ENCODE measurements at regions not wholly inside any gene's neighbourhood (a gene's known extent, or its start where the extent isn't known, plus 50 kb on each side); places are given as distances from the start of the nearest gene placed in this dataset.

GRCh38 chr1:164058198-164058597 is 500.8 kb upstream of the PBX1 start:
- TF ChIP-seq, protein P1, sequence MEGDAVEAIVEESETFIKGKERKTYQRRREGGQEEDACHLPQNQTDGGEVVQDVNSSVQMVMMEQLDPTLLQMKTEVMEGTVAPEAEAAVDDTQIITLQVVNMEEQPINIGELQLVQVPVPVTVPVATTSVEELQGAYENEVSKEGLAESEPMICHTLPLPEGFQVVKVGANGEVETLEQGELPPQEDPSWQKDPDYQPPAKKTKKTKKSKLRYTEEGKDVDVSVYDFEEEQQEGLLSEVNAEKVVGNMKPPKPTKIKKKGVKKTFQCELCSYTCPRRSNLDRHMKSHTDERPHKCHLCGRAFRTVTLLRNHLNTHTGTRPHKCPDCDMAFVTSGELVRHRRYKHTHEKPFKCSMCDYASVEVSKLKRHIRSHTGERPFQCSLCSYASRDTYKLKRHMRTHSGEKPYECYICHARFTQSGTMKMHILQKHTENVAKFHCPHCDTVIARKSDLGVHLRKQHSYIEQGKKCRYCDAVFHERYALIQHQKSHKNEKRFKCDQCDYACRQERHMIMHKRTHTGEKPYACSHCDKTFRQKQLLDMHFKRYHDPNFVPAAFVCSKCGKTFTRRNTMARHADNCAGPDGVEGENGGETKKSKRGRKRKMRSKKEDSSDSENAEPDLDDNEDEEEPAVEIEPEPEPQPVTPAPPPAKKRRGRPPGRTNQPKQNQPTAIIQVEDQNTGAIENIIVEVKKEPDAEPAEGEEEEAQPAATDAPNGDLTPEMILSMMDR (IDR thresholded peaks at IDR 0.05) = no peak
- TF ChIP-seq POLR2A (IDR thresholded peaks at IDR 0.05) = no peak

All from upper lobe of left lung (tissue), 4 donors.